ENCODE measurements at regions not wholly inside any gene's neighbourhood (a gene's known extent, or its start where the extent isn't known, plus 50 kb on each side); places are given as distances from the start of the nearest gene placed in this dataset.

DNA sequence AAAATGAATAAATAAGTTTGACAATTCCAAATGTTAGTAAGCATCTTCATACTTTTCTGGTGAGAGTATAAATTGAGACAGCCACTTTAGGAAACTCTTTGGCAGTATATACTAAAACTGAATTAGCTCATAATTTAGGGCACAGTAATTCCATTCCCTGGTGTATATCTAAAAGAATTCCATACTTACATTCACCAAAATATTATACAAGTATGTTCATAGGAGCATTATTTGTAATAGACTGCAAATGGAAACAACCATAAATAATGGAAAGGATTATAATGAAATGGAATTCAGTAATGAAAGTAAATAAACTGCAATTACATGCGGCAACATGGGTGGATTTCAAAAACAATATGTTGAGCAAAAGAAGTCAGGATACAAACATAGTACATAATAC lies 315.8 kb upstream of the LRRC4C start:
- TF ChIP-seq, protein P1, sequence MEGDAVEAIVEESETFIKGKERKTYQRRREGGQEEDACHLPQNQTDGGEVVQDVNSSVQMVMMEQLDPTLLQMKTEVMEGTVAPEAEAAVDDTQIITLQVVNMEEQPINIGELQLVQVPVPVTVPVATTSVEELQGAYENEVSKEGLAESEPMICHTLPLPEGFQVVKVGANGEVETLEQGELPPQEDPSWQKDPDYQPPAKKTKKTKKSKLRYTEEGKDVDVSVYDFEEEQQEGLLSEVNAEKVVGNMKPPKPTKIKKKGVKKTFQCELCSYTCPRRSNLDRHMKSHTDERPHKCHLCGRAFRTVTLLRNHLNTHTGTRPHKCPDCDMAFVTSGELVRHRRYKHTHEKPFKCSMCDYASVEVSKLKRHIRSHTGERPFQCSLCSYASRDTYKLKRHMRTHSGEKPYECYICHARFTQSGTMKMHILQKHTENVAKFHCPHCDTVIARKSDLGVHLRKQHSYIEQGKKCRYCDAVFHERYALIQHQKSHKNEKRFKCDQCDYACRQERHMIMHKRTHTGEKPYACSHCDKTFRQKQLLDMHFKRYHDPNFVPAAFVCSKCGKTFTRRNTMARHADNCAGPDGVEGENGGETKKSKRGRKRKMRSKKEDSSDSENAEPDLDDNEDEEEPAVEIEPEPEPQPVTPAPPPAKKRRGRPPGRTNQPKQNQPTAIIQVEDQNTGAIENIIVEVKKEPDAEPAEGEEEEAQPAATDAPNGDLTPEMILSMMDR (IDR thresholded peaks at IDR 0.05) = no peak
- no peak for TF ChIP-seq POLR2A (IDR thresholded peaks at IDR 0.05)

All from uterus (tissue), 2 donors.